NCI-H2081 (cell line): ENCODE measurements at regions not wholly inside any gene's neighbourhood (a gene's known extent, or its start where the extent isn't known, plus 50 kb on each side); places are given as distances from the start of the nearest gene placed in this dataset.

ENCODE experiments used
- DNase-seq, 2 experiments: peaks; one replicate each; lab custom pipeline; 2025; lab: John Stamatoyannopoulos, UW

DNA sequence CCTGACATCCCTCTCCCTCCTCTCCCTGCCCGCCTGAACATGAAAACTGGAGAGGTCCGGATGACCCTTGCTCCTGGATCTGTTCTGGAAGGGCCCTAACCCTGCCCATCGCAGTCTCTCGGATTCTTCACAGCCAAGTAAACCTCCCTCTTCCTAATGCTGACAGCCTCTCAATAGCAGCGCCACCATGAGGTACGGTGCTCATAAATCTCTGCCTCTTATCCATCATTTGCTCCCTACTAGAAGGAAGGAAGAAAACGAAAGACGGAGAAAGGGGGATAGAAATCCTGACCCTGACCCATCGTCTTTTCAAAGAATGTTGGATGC, 257.9 kb downstream of the BCL11A start:
- DNase-seq = no peak

- no peak for DNase-seq
Observed at GRCh38 chr2:60294901-60295635, 258.4 kb downstream of the BCL11A start.

GRCh38 chr2:60292242-60292641, 261.2 kb downstream of the BCL11A start:
- DNase-seq = no peak

GRCh38 chr2:60290509-60290908, 262.9 kb downstream of the BCL11A start:
- no peak for DNase-seq

- no peak for DNase-seq
Observed at GRCh38 chr2:60285626-60286316, 267.7 kb downstream of the BCL11A start.

DNA sequence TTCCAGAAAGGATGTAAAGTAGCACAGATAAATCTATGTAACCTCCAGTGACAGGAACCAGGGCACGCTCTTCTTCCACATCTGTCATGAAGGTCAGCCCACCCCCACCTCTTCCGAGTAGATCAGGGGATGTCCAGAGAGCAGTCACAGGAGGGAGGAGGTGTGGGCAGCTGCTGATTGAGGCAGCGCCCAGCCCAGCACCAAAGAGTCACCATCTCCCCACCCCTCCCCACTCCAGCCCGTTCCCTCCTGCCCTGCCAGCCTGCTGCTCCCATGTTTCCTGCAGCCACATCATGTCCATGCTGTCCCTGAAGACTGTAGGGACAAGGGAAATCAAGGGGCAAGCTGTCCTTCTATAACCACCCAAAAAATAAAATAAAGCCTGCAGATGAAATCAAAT, 269.8 kb downstream of the BCL11A start:
- no peak for DNase-seq

DNA sequence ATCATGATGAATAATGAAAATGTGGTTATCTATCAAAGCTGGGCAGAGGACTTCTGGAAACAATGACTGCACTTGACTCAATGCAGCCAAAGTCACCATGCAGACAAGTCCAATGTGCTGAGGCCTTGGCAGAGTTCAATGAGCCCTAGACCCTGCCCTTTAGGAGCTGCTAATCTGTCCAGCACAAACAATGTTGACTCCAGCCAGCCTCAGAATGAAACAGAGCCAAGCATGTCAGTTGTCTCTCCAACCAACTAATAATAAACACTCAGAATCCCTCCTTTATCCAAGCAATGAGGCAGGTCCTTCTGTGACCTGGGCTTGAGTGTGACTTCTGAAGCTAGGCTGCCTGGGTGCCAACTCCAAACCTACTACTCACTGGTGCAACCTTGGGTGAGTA, 270.6 kb downstream of the BCL11A start:
- no peak for DNase-seq

DNA sequence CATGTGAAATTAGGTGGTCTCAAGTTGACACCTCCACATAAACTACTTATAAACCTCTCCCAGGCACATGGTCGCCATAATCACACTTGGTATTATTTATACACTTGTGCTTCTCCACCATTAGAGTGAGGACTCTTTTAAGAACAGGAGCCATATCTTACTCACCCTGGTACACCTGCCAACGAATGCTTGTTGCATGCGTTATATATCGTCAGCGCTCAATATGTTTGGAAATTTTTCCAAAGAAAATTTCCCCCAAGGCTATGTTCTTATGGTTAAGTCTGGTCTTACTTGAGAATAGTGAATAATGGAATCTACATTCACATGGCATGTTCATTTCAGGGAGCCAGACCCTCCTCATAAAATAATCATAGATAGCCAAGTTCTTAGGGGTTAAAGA, 271.7 kb downstream of the BCL11A start:
- DNase-seq = no peak

DNA sequence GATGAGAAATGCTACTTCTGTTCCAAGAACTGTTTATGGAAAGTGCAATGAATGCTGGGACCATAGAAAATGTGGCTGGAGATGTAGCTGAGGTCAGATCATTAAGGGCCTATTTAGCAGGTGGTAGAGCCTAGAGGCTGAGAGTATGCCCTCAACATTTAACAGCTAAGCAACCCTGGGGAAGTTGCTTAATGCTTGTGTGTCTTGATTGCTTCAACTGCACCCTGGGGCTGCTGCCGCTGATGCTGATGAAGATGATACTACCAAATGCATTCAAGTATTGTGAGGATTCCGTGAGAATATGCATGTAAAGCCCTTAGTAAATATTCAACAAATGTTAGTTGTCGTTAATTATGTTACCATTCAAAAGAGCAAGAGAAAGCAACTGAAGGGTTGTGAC, 273.2 kb downstream of the BCL11A start:
- no peak for DNase-seq

GRCh38 chr2:60278906-60279305, 274.5 kb downstream of the BCL11A start:
- no peak for DNase-seq

- DNase-seq = no peak
Observed at GRCh38 chr2:60275958-60276357, 277.5 kb downstream of the BCL11A start.

DNA sequence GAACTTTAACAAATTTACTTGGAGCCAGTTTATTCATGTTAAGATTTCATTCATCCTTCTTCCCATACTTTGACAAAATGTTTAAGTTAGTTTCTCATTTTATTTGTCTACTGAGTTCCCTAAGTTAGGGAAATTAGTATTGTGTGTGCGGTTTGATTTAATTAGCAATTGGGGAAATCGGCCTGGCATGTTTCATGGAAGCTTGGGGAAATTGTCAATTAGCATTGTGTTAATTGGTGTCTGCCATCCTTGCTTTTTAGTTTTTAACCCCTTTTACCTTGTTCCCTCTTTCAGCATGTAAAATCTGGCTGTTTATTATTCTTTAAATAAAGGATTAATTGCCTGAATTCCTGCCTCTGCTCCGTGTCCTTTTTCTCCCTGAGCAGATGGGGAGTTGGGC, 279.6 kb downstream of the BCL11A start:
- DNase-seq = no peak

DNA sequence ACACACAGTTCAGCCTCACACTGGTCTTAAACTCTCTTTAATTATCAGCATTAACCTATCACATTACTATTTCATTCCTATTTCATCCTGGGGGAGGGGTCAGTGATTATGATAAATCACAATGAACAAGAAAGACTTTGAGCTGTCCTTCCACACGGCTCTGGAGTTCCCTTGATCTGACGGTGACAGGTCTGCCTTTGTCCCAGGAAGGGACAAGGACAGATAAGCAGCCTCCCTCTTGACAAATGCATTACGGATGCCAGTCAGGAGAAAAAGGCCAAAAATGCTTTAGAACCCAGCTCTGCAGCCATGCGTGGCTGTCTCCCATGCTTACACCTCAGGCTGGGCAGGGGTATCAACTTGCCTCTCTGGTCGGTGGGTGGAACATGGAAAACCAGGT, 281.7 kb downstream of the BCL11A start:
- no peak for DNase-seq

DNA sequence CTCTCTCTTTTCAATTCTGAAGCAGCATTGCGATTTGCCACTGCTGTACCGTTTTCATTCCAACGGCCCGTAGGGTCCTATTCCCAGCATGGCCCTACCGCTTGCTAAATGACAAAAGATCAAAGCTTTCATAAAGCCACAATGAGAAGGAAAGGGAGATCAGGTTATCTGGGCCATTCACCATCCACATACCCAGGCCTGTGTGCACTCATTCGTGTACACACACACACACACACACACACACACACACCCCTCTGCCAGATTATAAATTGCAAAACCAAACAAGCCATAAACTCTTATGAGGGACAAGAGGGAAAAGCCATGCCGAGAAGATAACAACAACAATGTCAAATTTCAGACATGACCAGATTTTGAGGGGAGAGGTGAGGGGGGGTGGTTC, 282.3 kb downstream of the BCL11A start:
- DNase-seq = no peak

DNA sequence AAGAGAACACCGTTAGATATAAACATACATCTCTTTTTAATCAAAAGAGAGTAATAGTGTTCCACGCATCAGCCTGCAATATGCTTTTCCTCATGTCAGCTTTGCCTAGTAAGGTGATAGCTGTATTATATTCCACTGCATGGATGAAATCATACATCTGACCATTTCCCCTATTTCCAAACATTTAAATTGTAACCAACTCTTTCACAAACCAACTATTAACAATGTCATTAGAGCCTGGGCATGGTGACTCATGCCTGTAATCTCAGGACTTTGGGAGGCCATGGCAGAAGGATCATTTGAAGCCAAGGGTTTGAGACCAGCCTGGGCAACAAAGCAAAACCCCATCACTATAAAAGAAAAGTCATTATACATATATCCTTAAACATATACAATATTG, 284.8 kb downstream of the BCL11A start:
- no peak for DNase-seq

DNA sequence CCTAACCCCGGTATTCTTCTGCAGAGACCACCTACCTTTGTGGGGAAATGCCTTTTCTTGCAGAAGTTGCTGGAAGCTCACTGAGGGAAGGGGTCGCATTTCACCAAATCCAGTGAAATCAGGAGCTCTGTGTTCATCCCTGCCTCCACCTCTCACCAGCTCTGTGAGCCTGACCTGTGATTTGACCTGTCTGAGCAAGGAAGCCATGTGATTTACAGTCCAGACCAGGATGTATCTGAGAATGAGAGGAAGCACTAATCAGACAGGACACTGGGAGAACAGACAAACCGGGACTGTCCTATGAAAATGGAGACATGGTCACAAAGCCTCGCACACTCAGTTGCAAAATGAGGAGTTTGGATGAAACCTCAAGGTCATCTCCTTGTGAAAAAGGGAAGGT, 285.4 kb downstream of the BCL11A start:
- DNase-seq = no peak

DNA sequence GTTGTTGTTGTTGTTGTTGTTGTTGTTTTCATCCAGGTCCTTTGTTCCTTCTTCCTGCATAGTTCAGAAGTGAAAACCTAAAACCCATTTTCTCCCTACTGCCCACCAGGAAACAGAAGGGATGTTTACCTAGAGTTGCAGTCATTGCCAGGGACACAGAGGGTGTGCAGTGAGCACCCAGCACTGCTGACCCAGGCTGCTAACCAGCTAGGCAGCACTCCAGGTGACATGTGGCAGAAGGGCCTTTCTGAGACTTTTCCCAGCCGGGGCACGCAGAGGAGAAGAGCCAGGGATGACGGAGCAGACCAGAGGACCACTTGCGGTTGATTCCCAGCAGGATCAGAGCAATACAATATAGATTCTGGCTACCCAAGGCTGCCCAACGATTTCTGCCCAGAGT, 286.3 kb downstream of the BCL11A start:
- no peak for DNase-seq

GRCh38 chr2:60262178-60262577, 291.3 kb downstream of the BCL11A start:
- DNase-seq = peak; percentile 30 to 64

DNA sequence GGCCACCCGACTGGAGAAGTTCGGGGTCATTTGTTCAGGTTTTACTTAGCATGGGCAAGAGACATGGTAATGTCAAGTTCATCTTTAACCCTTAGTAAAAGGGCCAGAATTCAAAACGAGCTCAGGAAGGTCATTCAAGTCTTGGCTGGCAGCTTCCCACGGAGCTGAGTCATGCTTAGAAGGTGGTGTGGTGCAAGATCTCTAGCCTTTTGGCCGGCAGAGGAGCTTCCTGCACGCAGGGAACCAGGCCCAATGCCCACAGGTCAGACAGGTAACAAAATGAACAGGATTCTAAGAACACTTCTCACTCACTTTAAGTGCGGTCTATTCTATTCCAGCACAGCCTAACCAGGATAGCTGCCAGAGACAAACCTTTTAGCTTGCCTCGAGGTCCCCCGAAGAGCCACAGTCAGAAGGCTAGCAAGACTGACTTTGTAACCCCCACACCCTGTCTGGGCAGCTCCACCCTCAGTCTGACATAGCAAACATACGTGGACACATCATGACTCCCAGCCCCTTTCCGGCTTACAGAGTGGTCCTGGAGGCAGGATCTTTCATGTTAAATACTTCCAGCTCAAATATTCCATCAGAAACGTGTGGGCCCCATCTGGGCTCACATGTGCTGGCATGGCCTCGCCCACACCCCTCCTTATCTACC, 292.7 kb downstream of the BCL11A start:
- no peak for DNase-seq

DNA sequence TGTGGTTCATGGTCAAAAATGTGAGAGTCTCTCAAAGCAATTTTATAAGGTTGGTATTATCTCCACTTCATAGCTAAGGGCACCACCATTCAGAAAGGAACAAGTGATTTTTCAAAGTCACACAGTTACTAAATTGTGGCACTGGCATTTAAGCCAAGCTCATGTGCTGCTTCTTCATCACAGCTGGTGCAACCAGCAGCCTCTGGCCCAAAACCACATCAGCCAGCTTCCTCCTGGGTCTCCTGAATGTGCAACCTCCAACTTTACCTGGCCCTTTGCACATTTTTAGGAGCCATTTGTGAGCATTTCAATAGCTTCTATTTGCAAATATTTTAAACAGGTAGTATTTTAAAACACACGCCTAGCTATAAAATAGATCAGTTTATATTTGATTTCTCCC, 293.7 kb downstream of the BCL11A start:
- DNase-seq = no peak

DNA sequence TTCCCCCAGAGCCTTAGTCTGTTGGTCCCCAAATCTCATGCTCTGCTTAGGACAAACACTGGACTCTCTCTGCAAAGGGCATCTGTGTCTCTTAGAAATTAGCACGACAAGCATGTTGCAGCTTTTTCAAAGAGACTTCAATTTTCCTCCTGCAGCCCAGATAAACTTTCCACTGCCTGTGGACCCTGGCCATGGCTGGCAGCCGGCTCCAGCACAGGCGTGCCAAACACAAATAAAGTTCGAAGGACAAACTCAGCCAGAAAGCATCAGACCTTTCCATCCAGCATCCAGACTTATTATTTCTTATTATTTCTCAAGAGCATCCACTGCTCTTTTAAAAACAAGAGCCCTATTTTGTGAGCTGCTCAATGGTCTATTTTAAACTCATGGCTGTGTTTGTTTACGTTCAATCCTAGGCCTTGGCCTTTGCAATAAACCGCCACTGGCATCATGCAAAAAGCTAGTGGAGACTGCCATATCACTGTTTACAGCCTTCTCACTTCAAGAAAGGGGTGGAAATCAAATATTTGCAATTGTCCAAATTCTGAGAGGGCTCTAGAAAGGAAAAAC, 300.8 kb downstream of the BCL11A start:
- DNase-seq = no peak

GRCh38 chr2:60251247-60251646, 302.2 kb downstream of the BCL11A start:
- no peak for DNase-seq

DNA sequence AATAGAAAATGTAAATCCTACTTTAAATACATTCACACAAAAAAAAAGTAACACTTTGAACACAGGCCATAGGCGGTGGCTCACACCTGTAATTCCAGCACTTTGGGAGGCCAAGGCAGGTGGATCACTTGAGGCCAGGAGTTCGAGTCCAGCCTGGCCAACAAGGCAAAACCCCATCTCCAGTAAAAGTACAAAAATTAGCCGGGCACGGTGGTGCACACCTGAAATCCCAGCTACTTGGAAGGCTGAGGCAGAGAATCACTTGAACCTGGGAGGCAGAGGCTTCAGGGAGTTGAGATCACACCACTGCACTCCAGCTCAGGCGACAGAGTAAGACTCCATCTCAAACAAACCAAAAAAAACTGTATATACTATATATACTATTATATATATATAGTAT, 303.6 kb downstream of the BCL11A start:
- no peak for DNase-seq
